GM12878 (cell line): ENCODE measurements at regions not wholly inside any gene's neighbourhood (a gene's known extent, or its start where the extent isn't known, plus 50 kb on each side); places are given as distances from the start of the nearest gene placed in this dataset.

Experiments
- ATAC-seq: fragments of 200-7000 bp; cut with Tn5 transposase; 3 replicates; pipeline ENCODE4 v1.9.1; 2020; ENCODE audit warnings: mild to moderate bottlenecking, moderate library complexity
- BruUV-seq: library from RNA; stranded (reverse); fragments of 400-500 nt; replicated peaks from 2 replicates; lab custom pipeline; 2021; lab: Mats Ljungman, UMichigan
- CTCF ChIA-PET: fragments of 300-600 bp; sonication (Branson Sonifier 250); formaldehyde crosslinking; extraction: SDS; loops from one replicate; lab custom pipeline; 2021; ENCODE audit warnings: inconsistent platforms; lab: Yijun Ruan, JAX
- POLR2A ChIA-PET: fragments of 350-600 bp; formaldehyde crosslinking; extraction: SDS; loops from one replicate; lab custom pipeline; 2021; ENCODE audit warnings: inconsistent platforms; lab: Charles Lee
- RAD21 ChIA-PET: fragments of 300-600 bp; sonication (Branson Sonifier 250); formaldehyde crosslinking; loops from one replicate; lab custom pipeline; 2023; ENCODE audit warnings: antibody characterized with exemption; ENCODE audit not compliant: unreplicated experiment; lab: Charles Lee
- SMC1A ChIA-PET: fragments of 300-600 bp; sonication (Branson Sonifier 250); formaldehyde crosslinking; loops from one replicate; lab custom pipeline; 2023; ENCODE audit not compliant: unreplicated experiment, uncharacterized antibody; lab: Charles Lee
- DNase-seq: peaks from one replicate; pipeline ENCODE4 v3.0.0-alpha.2; 2011; ENCODE audit warnings: low read depth, low spot score
- FAIRE-seq: peaks from 3 replicates; lab custom pipeline; 2011; peaks lifted over from hg19 to GRCh38; lab: Jason Lieb, UNC
- H2AFZ ChIP-seq: 2 replicates; pipeline ENCODE4 v1.6.0; 2011; ENCODE audit warnings: low read depth, low read length, control low read depth; ENCODE audit not compliant: control insufficient read depth
- H3K27ac ChIP-seq: 2 replicates; pipeline ENCODE4 v1.5.1; 2011; ENCODE audit warnings: control low read depth; ENCODE audit not compliant: control insufficient read depth, insufficient read depth
- H3K27me3 ChIP-seq, 2 experiments: replicated peaks in 1 of 2; 2 replicates each; pipeline versions ENCODE4 v1.6.0 to v1.6.1; 2011; ENCODE audit warnings: low read length in 1 of 2; ENCODE audit not compliant: control insufficient read depth in 2 of 2, insufficient read depth in 2 of 2
- H3K36me3 ChIP-seq, 2 experiments: 2 replicates each; pipeline ENCODE4 v1.5.1; 2011; ENCODE audit warnings: low read length in 1 of 2; ENCODE audit not compliant: control insufficient read depth in 2 of 2, insufficient read depth in 2 of 2
- H3K4me1 ChIP-seq: 2 replicates; pipeline ENCODE4 v1.6.1; 2011; ENCODE audit warnings: mild to moderate bottlenecking, low read length, moderate library complexity, mixed read lengths; ENCODE audit not compliant: control insufficient read depth, insufficient read depth
- H3K4me2 ChIP-seq: 2 replicates; pipeline ENCODE4 v1.6.0; 2011; ENCODE audit warnings: control low read depth; ENCODE audit not compliant: control insufficient read depth, insufficient read depth
- H3K4me3 ChIP-seq: fragments of 200-600 bp; sonication (generic); 2 replicates; pipeline ENCODE4 v1.5.1; 2016
- H3K79me2 ChIP-seq: 2 replicates; pipeline ENCODE4 v1.6.0; 2011; ENCODE audit warnings: low read length; ENCODE audit not compliant: control insufficient read depth, insufficient read depth
- H3K9ac ChIP-seq: 2 replicates; pipeline ENCODE4 v1.8.0; 2011; ENCODE audit warnings: low read length, control low read depth, mixed read lengths; ENCODE audit not compliant: control insufficient read depth, insufficient read depth
- H3K9me3 ChIP-seq: replicated peaks from 3 replicates; pipeline ENCODE4 v1.5.1; 2011; ENCODE audit warnings: mild to moderate bottlenecking, low read length; ENCODE audit not compliant: control insufficient read depth, insufficient read depth
- H4K20me1 ChIP-seq: 2 replicates; pipeline ENCODE4 v1.6.0; 2011; ENCODE audit not compliant: control insufficient read depth, insufficient read depth
- BHLHE40 ChIP-seq, 2 experiments: fragments of 450-650 bp in 1 of 2; IDR thresholded peaks; 2 replicates each; pipeline ENCODE4 v1.6.1; 2011 to 2017; ENCODE audit warnings: low read depth in 2 of 2, borderline replicate concordance in 1 of 2, improper control_type of control experiment in 1 of 2, low read length in 1 of 2, mild to moderate bottlenecking in 1 of 2
- HCFC1 ChIP-seq: fragments of 150-350 bp; IDR thresholded peaks from 2 replicates; pipeline ENCODE4 v1.6.1; 2014; ENCODE audit warnings: low read length
- MYC ChIP-seq: IDR thresholded peaks from 2 replicates; pipeline ENCODE4 v1.6.1; 2011; ENCODE audit warnings: mild to moderate bottlenecking, low read length, moderate library complexity, inconsistent platforms; ENCODE audit not compliant: insufficient read depth, insufficient replicate concordance, insufficient read length, severe bottlenecking
- NBN ChIP-seq: fragments of 450-650 bp; IDR thresholded peaks from 2 replicates; pipeline ENCODE4 v1.6.1; 2016
- NFYA ChIP-seq: IDR thresholded peaks from 2 replicates; pipeline ENCODE4 v1.6.1; 2011; ENCODE audit warnings: low read depth, mild to moderate bottlenecking, low read length, improper control_type of control experiment, borderline replicate concordance
- SMAD1 ChIP-seq: fragments of 450-650 bp; IDR thresholded peaks from 2 replicates; pipeline ENCODE4 v1.6.1; 2018; ENCODE audit warnings: mild to moderate bottlenecking, low read depth; ENCODE audit not compliant: partially characterized antibody
- STAT3 ChIP-seq: IDR thresholded peaks from 2 replicates; pipeline ENCODE4 v1.6.1; 2011; ENCODE audit warnings: low read depth, low read length, improper control_type of control experiment
- TAF1 ChIP-seq: IDR thresholded peaks from 2 replicates; pipeline ENCODE4 v1.6.1; 2011; ENCODE audit warnings: mild to moderate bottlenecking, low read depth, low read length, borderline replicate concordance
- ZNF207 ChIP-seq: fragments of 450-650 bp; IDR thresholded peaks from 2 replicates; pipeline ENCODE4 v1.6.1; 2014; ENCODE audit warnings: antibody characterized with exemption, mild to moderate bottlenecking, borderline replicate concordance
- ZNF24 ChIP-seq: fragments of 450-650 bp; IDR thresholded peaks from 2 replicates; pipeline ENCODE4 v1.6.1; 2017; ENCODE audit warnings: antibody characterized with exemption, mild to moderate bottlenecking
- ZNF274 ChIP-seq: IDR thresholded peaks from one replicate; pipeline ENCODE4 v1.8.0; 2011; ENCODE audit not compliant: insufficient read length, insufficient read depth
- WGBS: methylation state at CpG from one replicate; pipeline ENCODE4 v1.1.6; 2016; ENCODE audit warnings: low lambda C conversion rate; ENCODE audit not compliant: insufficient replicate concordance, insufficient coverage; ENCODE audit errors: missing lambda C conversion rate; 5-methylcytosine and 5-hydroxymethylcytosine counted together
- in situ Hi-C: fragments of 300-500 bp; cut with MboI; formaldehyde crosslinking; loops from 9 replicates; pipeline ENCODE4 v1.14.3; 2018; ENCODE audit warnings: mixed read lengths
- intact Hi-C: fragments of 100-400 bp; cut with micrococcal nuclease; formaldehyde crosslinking; loops from one replicate; pipeline ENCODE4 v1.14.2; 2022; ENCODE audit not compliant: unreplicated experiment
- TF ChIP-seq, protein P1 (sequence below): fragments of 450-650 bp; IDR thresholded peaks from 2 replicates; pipeline ENCODE4 v1.6.1; 2016; ENCODE audit warnings: mild to moderate bottlenecking
- TF ChIP-seq, protein P2 (sequence below): fragments of 450-650 bp; IDR thresholded peaks from 2 replicates; pipeline ENCODE4 v1.6.1; 2018; ENCODE audit warnings: borderline replicate concordance, mild to moderate bottlenecking; ENCODE audit not compliant: partially characterized antibody
- TF ChIP-seq, protein P3 (sequence below): fragments of 450-650 bp; IDR thresholded peaks from 2 replicates; pipeline ENCODE4 v1.6.1; 2017; ENCODE audit warnings: borderline replicate concordance
- TF ChIP-seq, protein P4 (sequence below): IDR thresholded peaks from 2 replicates; pipeline ENCODE4 v1.6.1; 2011; ENCODE audit warnings: low read depth, mild to moderate bottlenecking, low read length, moderate library complexity, borderline replicate concordance; ENCODE audit errors: extremely low read depth

DNA sequence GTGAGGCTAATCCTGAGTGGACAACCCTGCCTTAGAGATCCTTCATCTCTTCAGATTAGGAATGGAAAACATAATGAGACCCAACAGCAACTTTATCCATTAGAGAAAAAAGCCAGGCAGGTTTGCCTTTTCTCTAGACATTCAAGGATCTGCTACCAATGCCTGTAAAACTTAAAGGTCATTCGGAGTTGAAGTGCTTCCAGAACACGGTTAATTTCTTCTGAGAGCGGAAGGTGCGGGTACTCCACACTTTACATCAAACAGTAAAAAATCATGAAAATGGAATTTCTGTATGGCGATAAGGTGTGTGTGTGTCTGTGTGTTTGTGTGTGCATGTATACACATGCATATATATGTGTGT, 65.2 kb upstream of the PRKACB start:
- POLR2A ChIA-PET: no interaction called here
- no peaks in the 10 kb centered on the region for H4K20me1 ChIP-seq
- FAIRE-seq: no peak
- peak overlapping the region; percentile 76 for H3K9ac ChIP-seq
- ATAC-seq: no peak
- H3K27me3 ChIP-seq: no peaks in the 10 kb centered on the region
- peak overlapping the region; percentile 79 for H3K4me3 ChIP-seq
- H3K9me3 ChIP-seq: no peaks in the 10 kb centered on the region
- no peak overlapping the region for H3K27ac ChIP-seq
- in situ Hi-C loops (no loop called here), intact Hi-C loops (no loop called here)
- SMC1A ChIA-PET: no interaction called here
- RAD21 ChIA-PET: no interaction called here
- no TSS peak for BruUV-seq
- H3K4me2 ChIP-seq: peak overlapping the region; percentile 89
- no peaks in the 10 kb centered on the region for H3K36me3 ChIP-seq
- CTCF ChIA-PET: interaction anchor here (1.1 kb wide), 1 partner anchor 13 kb away, joined by 3 read pairs; no protein-coding TSS in a partner anchor
- H2AFZ ChIP-seq: peak overlapping the region; percentile 94
- no peaks in the 10 kb centered on the region; the same call in 1 of the 2 replicates for H3K79me2 ChIP-seq
- TF ChIP-seq ZNF207 (no peak), NFYA (no peak), MYC (no peak), TAF1 (no peak), STAT3 (no peak), HCFC1 (no peak), SMAD1 (no peak), BHLHE40 (IDR thresholded peaks at IDR 0.05; ENCODE audit: borderline replicate concordance in 1 of 2, low read depth in 2 of 2, low read length in 1 of 2) (no peak), ZNF274 (no peak), NBN (no peak), ZNF24 (no peak)
- TF ChIP-seq, protein P1, sequence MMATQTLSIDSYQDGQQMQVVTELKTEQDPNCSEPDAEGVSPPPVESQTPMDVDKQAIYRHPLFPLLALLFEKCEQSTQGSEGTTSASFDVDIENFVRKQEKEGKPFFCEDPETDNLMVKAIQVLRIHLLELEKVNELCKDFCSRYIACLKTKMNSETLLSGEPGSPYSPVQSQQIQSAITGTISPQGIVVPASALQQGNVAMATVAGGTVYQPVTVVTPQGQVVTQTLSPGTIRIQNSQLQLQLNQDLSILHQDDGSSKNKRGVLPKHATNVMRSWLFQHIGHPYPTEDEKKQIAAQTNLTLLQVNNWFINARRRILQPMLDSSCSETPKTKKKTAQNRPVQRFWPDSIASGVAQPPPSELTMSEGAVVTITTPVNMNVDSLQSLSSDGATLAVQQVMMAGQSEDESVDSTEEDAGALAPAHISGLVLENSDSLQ: no peak
- TF ChIP-seq, protein P2, sequence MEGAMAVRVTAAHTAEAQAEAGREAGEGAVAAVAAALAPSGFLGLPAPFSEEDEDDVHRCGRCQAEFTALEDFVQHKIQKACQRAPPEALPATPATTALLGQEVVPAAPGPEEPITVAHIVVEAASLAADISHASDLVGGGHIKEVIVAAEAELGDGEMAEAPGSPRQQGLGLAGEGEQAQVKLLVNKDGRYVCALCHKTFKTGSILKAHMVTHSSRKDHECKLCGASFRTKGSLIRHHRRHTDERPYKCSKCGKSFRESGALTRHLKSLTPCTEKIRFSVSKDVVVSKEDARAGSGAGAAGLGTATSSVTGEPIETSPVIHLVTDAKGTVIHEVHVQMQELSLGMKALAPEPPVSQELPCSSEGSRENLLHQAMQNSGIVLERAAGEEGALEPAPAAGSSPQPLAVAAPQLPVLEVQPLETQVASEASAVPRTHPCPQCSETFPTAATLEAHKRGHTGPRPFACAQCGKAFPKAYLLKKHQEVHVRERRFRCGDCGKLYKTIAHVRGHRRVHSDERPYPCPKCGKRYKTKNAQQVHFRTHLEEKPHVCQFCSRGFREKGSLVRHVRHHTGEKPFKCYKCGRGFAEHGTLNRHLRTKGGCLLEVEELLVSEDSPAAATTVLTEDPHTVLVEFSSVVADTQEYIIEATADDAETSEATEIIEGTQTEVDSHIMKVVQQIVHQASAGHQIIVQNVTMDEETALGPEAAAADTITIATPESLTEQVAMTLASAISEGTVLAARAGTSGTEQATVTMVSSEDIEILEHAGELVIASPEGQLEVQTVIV: no peak
- TF ChIP-seq, protein P3, sequence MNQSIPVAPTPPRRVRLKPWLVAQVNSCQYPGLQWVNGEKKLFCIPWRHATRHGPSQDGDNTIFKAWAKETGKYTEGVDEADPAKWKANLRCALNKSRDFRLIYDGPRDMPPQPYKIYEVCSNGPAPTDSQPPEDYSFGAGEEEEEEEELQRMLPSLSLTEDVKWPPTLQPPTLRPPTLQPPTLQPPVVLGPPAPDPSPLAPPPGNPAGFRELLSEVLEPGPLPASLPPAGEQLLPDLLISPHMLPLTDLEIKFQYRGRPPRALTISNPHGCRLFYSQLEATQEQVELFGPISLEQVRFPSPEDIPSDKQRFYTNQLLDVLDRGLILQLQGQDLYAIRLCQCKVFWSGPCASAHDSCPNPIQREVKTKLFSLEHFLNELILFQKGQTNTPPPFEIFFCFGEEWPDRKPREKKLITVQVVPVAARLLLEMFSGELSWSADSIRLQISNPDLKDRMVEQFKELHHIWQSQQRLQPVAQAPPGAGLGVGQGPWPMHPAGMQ: no peak
- TF ChIP-seq, protein P4, sequence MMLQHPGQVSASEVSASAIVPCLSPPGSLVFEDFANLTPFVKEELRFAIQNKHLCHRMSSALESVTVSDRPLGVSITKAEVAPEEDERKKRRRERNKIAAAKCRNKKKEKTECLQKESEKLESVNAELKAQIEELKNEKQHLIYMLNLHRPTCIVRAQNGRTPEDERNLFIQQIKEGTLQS: no peak
- WGBS: 98% methylated on average over 5 of the region's 5 CpGs
- H3K4me1 ChIP-seq: no peaks in the 10 kb centered on the region
- DNase-seq: no peak
